ENCODE measurements at regions not wholly inside any gene's neighbourhood (a gene's known extent, or its start where the extent isn't known, plus 50 kb on each side); places are given as distances from the start of the nearest gene placed in this dataset.

- 73 to 74% methylated on average over 3 of the region's 3 CpGs for WGBS, 2 donors
- H3K36me3 ChIP-seq, result no peaks in the 10 kb centered on the region
- no peaks in the 10 kb centered on the region for H3K27me3 ChIP-seq
- no peaks in the 10 kb centered on the region for H3K4me1 ChIP-seq
- DNase-seq, result no peak
- H3K9me3 ChIP-seq, result no peaks in the 10 kb centered on the region
- intact Hi-C loops (cut with DNase I), result no loop called here
- no peak overlapping the region for H3K4me3 ChIP-seq
- no peak for TF ChIP-seq POLR2A (IDR thresholded peaks at IDR 0.05)
- TF ChIP-seq CTCF (IDR thresholded peaks at IDR 0.05), result no peak
- no peak overlapping the region for H3K27ac ChIP-seq
These were observed 96.1 kb upstream of the TOX3 start for GRCh38 chr16:52643006-52643405.

GRCh38 chr16:52634528-52634927, 87.6 kb upstream of the TOX3 start:
- intact Hi-C loops (cut with DNase I), result no loop called here
- WGBS, 2 donors, result 49 to 74% methylated on average over 5 of the region's 5 CpGs
- TF ChIP-seq CTCF (IDR thresholded peaks at IDR 0.05) (no peak), POLR2A (IDR thresholded peaks at IDR 0.05) (no peak)

GRCh38 chr16:52634104-52634503, 87.2 kb upstream of the TOX3 start:
- H3K36me3 ChIP-seq, result no peaks in the 10 kb centered on the region
- no peak for DNase-seq
- no peaks in the 10 kb centered on the region for H3K4me1 ChIP-seq
- intact Hi-C loops (cut with DNase I), result no loop called here
- no peak for TF ChIP-seq CTCF (IDR thresholded peaks at IDR 0.05)
- no peak for TF ChIP-seq POLR2A (IDR thresholded peaks at IDR 0.05)
- H3K27ac ChIP-seq, result no peak overlapping the region
- WGBS, 2 donors, result 28 to 32% methylated on average over 3 of the region's 3 CpGs
- H3K4me3 ChIP-seq, result no peak overlapping the region
- H3K9me3 ChIP-seq, result no peaks in the 10 kb centered on the region
- H3K27me3 ChIP-seq, result no peaks in the 10 kb centered on the region

More at GRCh38 chr16:52634528-52634927, 87.6 kb upstream of the TOX3 start:
- no peak for DNase-seq
- H3K4me1 ChIP-seq, result no peaks in the 10 kb centered on the region
- no peak overlapping the region for H3K27ac ChIP-seq
- H3K36me3 ChIP-seq, result no peaks in the 10 kb centered on the region
- no peak overlapping the region for H3K4me3 ChIP-seq
- H3K27me3 ChIP-seq, result no peaks in the 10 kb centered on the region
- no peaks in the 10 kb centered on the region for H3K9me3 ChIP-seq

- intact Hi-C loops (cut with DNase I), result no loop called here
These were observed 86.3 kb upstream of the TOX3 start for GRCh38 chr16:52633230-52633629.

GRCh38 chr16:52631711-52632110, 84.8 kb upstream of the TOX3 start:
- DNase-seq, result no peak
- Histone ChIP-seq H3K36me3 (no peaks in the 10 kb centered on the region), H3K27ac (no peak overlapping the region), H3K9me3 (no peaks in the 10 kb centered on the region), H3K4me3 (no peak overlapping the region), H3K27me3 (no peaks in the 10 kb centered on the region), H3K4me1 (no peaks in the 10 kb centered on the region)
- intact Hi-C loops (cut with DNase I), result no loop called here
- WGBS, 2 donors, result 85 to 95% methylated on average over 2 of the region's 2 CpGs
- TF ChIP-seq POLR2A (IDR thresholded peaks at IDR 0.05) (no peak), CTCF (IDR thresholded peaks at IDR 0.05) (no peak)

More at GRCh38 chr16:52633230-52633629, 86.3 kb upstream of the TOX3 start:
- no peaks in the 10 kb centered on the region for H3K27me3 ChIP-seq
- no peak overlapping the region for H3K4me3 ChIP-seq
- TF ChIP-seq POLR2A (IDR thresholded peaks at IDR 0.05), result no peak
- TF ChIP-seq CTCF (IDR thresholded peaks at IDR 0.05), result no peak
- H3K4me1 ChIP-seq, result no peaks in the 10 kb centered on the region
- no peak for DNase-seq
- H3K9me3 ChIP-seq, result no peaks in the 10 kb centered on the region
- H3K27ac ChIP-seq, result no peak overlapping the region
- 77 to 87% methylated on average over 5 to 6 of the region's 6 CpGs for WGBS, 2 donors
- no peaks in the 10 kb centered on the region for H3K36me3 ChIP-seq
